NK-92 treated with Interleukin-12 subunit alpha and Interleukin-12 subunit beta, amount 100 ng/mL, for 24 hours (cell line): ENCODE measurements at regions not wholly inside any gene's neighbourhood (a gene's known extent, or its start where the extent isn't known, plus 50 kb on each side); places are given as distances from the start of the nearest gene placed in this dataset.

Source experiments
- DNase-seq: peaks from one replicate; lab custom pipeline; 2025; lab: John Stamatoyannopoulos, UW

- DNase-seq, result no peak
Observed at GRCh38 chr11:127601578-127601977, 601.0 kb upstream of the KIRREL3 start.

GRCh38 chr11:127600674-127601073, 600.1 kb upstream of the KIRREL3 start:
- no peak for DNase-seq

- no peak for DNase-seq
Observed at GRCh38 chr11:127598476-127598875, 597.9 kb upstream of the KIRREL3 start.

GRCh38 chr11:127596433-127596832, 595.9 kb upstream of the KIRREL3 start:
- no peak for DNase-seq

DNA sequence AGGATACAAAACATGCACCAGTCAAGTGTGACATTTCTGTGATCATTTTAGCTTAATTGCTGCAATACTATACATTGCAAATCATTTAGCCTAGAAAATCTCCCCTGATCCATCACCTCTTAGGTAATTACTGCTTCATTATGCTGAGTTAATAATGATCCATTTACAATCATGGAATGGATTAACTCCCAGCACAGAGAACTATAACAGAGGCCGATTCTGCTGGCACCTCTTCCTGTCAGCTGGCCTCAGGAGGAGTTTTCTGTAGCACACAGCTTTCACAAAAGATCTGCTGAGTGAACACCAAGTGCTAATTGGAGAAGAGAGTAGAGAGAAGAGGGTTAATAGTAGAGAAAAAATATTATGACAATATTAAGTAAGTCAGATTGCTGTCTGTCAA, 591.8 kb upstream of the KIRREL3 start:
- no peak for DNase-seq

DNA sequence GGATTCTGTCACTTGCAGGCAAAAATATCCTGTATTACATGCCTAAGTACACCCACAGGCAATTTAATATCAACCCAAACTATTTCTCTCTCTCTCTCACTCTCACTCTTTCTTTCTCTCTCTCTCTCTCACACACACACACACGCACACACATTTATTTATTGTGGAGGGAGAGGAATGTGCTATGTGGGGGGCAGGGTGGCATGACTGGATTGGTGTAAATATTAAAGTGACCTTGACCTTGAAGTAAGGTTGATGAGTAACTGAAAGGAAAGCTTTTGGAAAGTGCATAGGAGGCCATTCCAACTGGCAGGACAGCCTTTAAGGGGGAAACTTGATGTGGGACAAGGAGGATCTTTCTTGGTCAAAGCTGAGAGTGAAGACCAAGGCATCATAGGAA, 589.7 kb upstream of the KIRREL3 start:
- DNase-seq, result no peak

GRCh38 chr11:127588431-127588830, 587.9 kb upstream of the KIRREL3 start:
- DNase-seq, result no peak

- DNase-seq, result no peak
Observed at GRCh38 chr11:127587511-127587910, 586.9 kb upstream of the KIRREL3 start.

- no peak for DNase-seq
Observed at GRCh38 chr11:127576210-127576609, 575.6 kb upstream of the KIRREL3 start.

- no peak for DNase-seq
Observed at GRCh38 chr11:127574478-127574877, 573.9 kb upstream of the KIRREL3 start.

- no peak for DNase-seq
Observed at GRCh38 chr11:127568891-127569290, 568.3 kb upstream of the KIRREL3 start.

- no peak for DNase-seq
Observed at GRCh38 chr11:127567237-127567932, 566.8 kb upstream of the KIRREL3 start.

GRCh38 chr11:127564810-127565209, 564.2 kb upstream of the KIRREL3 start:
- DNase-seq, result no peak

DNA sequence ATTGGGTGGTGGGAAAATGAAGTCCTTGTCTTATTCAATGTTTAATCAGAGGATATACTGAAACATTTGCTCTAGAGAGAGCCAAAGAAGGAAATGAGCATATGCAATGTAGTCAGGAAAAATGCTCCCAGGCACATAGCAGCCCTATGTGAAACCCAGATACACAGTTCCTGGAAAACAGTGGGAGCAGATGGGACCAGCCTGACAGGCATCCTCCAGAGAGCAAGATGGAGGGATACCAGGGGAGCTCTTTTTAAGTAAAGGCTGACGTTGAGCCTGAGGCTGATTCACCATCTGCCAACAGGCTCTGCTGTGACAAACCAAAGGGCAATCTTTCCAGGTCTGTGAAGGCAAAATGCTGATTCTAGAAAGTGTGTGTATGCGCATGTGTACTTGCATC, 559.4 kb upstream of the KIRREL3 start:
- DNase-seq, result no peak

GRCh38 chr11:127552446-127552845, 551.9 kb upstream of the KIRREL3 start:
- DNase-seq, result no peak

DNA sequence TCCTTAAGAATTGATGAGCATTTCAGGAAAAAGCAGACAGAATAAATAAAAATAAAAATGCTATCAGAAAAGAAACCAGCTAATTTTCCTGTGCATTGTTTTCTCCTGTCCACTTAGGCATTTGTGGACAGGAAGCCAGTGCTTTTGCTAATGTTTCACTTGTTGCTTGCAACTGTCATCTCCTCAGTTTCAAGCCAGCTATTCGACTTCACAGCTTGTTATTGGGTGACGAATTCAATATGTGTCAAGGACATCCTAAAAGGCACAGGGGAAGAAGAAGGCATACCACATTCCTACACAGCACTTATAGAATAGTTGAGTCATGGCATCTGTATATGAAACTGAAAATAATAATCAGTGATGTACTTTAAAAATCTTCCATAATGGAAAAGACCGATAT, 530.6 kb upstream of the KIRREL3 start:
- no peak for DNase-seq

- DNase-seq, result no peak
Observed at GRCh38 chr11:127528297-127528696, 527.7 kb upstream of the KIRREL3 start.

- DNase-seq, result no peak
Observed at GRCh38 chr11:127524618-127525017, 524.0 kb upstream of the KIRREL3 start.

GRCh38 chr11:127521413-127521812, 520.8 kb upstream of the KIRREL3 start:
- no peak for DNase-seq

DNA sequence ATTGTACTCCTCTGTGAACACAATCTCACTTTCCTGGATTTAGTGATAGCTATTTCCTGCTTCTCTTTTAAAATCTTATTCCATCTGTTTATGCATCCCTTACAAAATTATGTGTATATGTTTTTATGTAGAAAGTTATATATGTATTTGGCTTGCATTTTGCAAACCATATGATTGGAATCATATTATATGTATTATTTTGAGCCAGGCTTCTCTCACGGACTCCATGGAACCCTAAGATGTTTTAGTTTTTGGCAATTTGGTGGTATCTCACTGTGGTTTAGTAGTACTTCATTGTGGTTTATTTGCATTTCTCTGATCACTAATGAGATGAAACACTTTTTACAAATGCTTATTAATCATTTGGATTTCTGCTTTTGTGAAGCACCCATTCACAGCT, 507.3 kb upstream of the KIRREL3 start:
- DNase-seq, result no peak

DNA sequence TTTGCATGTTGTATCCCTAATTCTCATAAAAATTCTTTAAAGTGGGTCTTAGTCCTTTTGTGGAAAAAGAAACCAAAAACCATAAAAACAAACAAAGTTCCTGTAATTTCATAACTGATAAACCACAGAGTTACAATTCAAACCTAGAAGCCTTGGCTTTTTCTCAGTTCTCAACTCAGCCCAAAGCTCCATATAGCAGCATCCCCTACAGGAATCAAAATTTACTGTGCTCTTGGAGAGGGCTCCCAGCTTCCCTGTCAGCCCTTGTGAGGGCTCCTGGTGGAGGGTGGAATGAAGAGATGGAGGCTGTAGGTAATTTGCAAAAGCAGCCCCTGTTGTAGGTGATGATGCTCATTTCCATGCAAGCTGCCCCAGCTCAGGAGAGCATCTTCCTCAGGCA, 506.1 kb upstream of the KIRREL3 start:
- DNase-seq, result no peak

GRCh38 chr11:127506126-127506525, 505.6 kb upstream of the KIRREL3 start:
- DNase-seq, result no peak

DNA sequence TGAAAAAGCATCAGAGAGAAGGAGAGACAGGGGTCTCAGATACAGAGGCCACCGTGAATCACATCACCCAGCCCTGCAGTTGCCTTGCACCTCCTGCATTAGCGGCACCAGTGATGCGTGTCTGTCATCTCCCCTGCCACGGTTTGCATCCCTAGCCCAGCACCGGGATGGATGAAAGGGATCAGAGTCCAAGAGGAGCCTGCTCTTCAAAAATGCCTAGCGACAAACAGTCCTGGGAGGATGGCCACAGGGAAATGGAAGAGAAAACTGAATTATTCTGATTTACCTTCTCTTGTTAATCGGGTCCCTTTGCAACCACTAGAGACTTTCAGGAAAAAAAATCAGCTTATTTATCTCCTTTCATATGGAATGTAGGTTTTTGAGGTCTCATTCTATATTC, 495.6 kb upstream of the KIRREL3 start:
- DNase-seq, result no peak

- DNase-seq, result no peak
Observed at GRCh38 chr11:127493330-127494022, 492.9 kb upstream of the KIRREL3 start.
